Astrocyte of the cerebellum (primary cell): ENCODE measurements at regions not wholly inside any gene's neighbourhood (a gene's known extent, or its start where the extent isn't known, plus 50 kb on each side); places are given as distances from the start of the nearest gene placed in this dataset.

Experiments
- DNase-seq: peaks from one replicate; pipeline ENCODE4 v3.0.0-alpha.2; 2011; ENCODE audit warnings: low read depth
- H3K4me3 ChIP-seq: 2 replicates; pipeline ENCODE4 v1.5.1; 2011; ENCODE audit warnings: mild to moderate bottlenecking, low read depth, low read length, moderate library complexity
- in situ Hi-C: cut with HindIII; loops from 2 replicates; pipeline ENCODE4 v1.10.0; 2017; ENCODE audit warnings: low sequenced_read_pairs
- TF ChIP-seq, protein P1 (sequence below): IDR thresholded peaks from 2 replicates; pipeline ENCODE4 v1.5.1; 2012; ENCODE audit warnings: low read length, low read depth, moderate library complexity, mild to moderate bottlenecking; ENCODE audit errors: missing control alignments

DNA sequence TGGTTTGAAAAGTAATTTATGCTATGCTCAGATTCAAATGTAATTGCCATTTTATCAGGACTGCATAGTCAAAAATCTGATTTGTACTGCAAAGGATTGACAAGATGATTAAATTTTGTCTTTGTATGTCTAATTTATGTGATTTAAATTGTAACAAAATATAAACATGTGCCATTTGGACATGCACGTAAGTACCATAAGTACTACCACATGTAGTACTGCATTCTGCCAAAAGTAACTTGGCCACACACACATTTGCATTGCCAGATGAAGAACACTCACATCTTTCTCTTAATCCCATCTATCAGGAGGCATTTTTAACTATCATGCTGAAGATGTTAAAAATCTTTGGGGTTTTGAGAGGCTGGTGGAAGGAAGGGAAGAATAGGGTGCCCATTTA is 133.3 kb downstream of the KLF12 start:
- TF ChIP-seq, protein P1, sequence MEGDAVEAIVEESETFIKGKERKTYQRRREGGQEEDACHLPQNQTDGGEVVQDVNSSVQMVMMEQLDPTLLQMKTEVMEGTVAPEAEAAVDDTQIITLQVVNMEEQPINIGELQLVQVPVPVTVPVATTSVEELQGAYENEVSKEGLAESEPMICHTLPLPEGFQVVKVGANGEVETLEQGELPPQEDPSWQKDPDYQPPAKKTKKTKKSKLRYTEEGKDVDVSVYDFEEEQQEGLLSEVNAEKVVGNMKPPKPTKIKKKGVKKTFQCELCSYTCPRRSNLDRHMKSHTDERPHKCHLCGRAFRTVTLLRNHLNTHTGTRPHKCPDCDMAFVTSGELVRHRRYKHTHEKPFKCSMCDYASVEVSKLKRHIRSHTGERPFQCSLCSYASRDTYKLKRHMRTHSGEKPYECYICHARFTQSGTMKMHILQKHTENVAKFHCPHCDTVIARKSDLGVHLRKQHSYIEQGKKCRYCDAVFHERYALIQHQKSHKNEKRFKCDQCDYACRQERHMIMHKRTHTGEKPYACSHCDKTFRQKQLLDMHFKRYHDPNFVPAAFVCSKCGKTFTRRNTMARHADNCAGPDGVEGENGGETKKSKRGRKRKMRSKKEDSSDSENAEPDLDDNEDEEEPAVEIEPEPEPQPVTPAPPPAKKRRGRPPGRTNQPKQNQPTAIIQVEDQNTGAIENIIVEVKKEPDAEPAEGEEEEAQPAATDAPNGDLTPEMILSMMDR = no peak
- DNase-seq = no peak
- in situ Hi-C loops = no loop called here
- H3K4me3 ChIP-seq = no peak overlapping the region

DNA sequence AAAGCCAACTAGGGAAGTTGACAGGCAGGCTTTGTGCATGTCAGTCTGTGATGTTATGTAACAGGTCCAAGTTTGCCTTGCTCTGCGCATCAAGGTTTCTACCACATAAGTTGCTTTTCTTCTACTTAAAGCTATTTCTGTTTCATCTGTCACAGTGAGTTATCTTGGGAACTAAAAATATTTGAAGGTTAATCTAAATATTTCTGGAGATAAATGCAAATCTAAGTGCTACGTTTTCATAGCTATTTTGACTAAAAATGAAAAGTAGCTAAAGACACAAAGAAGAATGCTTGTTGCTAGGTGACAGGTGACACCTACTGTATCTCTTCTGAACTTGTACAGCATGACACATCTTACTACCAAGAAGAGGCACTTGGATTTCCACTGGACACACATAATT is 135.6 kb downstream of the KLF12 start:
- DNase-seq = no peak
- TF ChIP-seq, protein P1 = no peak
- no peak overlapping the region for H3K4me3 ChIP-seq
- in situ Hi-C loops = no loop called here

DNA sequence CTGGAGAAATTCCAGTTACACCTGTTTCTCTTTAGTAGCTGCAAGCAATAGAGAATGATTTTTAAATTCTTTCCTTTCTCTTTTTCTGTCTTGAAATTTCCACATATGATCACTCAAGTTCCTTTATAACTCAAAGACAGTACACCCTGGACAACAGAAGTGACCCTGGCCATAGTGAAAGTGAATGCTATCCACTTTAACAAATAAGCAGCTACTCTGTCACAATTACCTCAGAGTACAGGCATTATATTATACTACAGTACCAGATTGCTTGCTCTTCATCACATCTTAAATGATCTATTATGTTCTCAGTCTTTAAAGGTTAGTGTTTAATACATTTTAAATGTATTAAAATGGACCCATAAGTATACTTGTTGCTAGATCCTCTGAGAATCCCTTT is 136.2 kb downstream of the KLF12 start:
- DNase-seq = no peak
- no peak overlapping the region for H3K4me3 ChIP-seq
- TF ChIP-seq, protein P1 = no peak
- in situ Hi-C loops = no loop called here

DNA sequence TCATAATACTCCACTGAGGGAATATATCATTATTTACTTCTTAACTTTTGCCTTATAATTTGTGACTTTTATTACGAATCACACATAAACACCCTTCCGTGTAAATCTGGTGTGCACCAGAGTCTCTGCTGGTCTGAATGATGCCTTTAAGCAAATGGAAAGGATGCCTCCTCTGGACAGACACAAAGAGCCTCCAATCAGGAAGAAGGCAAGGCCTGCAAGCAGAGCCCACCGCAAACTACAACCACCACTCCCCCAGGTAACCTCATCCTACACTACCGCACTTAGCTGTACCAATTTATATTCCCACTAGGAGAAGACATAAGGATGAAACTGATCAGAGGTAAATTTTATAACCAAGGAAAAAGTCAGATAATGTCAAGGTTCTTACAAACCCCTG is 137.6 kb downstream of the KLF12 start:
- no peak overlapping the region for H3K4me3 ChIP-seq
- TF ChIP-seq, protein P1 = no peak
- in situ Hi-C loops = no loop called here
- no peak for DNase-seq

DNA sequence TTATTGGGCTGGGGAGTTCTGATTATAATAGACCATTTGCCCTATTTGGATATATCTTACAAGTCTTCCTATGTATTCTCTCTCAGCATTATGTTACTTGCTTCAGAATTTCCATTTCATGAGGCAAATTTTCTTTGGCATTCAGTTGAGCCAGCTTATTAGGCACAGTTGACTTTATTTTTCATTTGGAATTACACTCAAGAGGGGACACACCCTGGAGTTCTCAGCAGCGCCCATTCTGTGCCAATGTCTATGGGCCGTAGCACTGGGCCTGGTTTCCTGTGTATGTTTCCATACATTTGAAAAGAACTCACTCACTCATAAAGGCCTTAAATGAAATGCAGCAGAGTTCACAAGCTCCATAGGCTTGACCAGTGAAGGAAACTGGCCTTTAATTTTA is 138.5 kb downstream of the KLF12 start:
- no peak overlapping the region for H3K4me3 ChIP-seq
- TF ChIP-seq, protein P1 = no peak
- no peak for DNase-seq
- in situ Hi-C loops = no loop called here

DNA sequence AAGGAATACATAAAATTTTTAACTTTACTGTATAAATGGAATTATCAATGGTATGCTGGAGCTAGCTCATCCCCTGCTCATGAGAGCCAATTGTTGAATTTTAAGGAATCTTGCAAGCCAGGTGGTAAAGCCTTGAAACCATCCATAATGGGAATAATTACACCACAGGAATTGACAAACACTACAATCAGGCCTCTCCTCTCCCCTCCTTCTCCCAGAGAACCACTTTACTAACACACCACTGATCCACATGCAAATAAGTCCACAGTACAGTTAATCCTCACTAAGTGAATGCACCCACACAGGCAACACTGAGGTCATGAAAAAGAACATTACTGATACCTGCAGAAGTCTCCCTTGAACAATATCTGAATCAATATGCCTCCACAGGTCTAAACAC is 140.5 kb downstream of the KLF12 start:
- in situ Hi-C loops = no loop called here
- no peak for DNase-seq
- no peak overlapping the region for H3K4me3 ChIP-seq
- TF ChIP-seq, protein P1 = no peak

DNA sequence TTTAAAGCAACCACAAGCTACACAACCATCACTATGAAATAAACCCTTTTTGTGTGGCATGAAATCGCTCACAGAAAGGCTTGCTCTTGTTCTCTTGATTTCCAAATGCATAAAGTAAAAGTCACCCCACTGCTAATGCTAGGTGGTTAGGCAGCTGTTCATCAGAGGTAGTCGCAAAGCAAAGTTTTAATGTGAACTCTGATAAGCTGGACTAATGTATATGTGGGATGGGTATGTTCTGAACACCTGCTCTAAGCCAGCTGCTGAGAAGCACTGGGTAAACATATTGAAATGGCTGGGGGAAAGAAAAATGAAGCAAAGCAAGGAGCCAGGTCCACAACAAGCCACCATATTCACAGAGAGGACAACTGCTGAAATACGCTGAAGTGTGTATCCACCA is 142.3 kb downstream of the KLF12 start:
- in situ Hi-C loops = no loop called here
- no peak overlapping the region for H3K4me3 ChIP-seq
- TF ChIP-seq, protein P1 = no peak
- DNase-seq = no peak
